HEK293 (cell line): ENCODE measurements at regions not wholly inside any gene's neighbourhood (a gene's known extent, or its start where the extent isn't known, plus 50 kb on each side); places are given as distances from the start of the nearest gene placed in this dataset.

Experiments used
- CTCF ChIA-PET: fragments of 350-600 bp; formaldehyde crosslinking; extraction: SDS; loops from one replicate; lab custom pipeline; 2021; ENCODE audit warnings: antibody characterized with exemption; lab: Yijun Ruan, JAX
- POLR2A ChIA-PET: fragments of 300-600 bp; formaldehyde crosslinking; extraction: SDS; loops from one replicate; lab custom pipeline; 2020; ENCODE audit warnings: antibody characterized with exemption, inconsistent platforms; lab: Yijun Ruan, JAX
- H3K27ac ChIP-seq: fragments of 200-500 bp; sonication (Bioruptor generic); 2 replicates; pipeline ENCODE4 v1.5.1; 2014; ENCODE audit warnings: low read depth, low read length, control low read depth, inconsistent platforms; ENCODE audit errors: extremely low read depth
- H3K36me3 ChIP-seq, 2 experiments: fragments of 200-500 bp in 1 of 2; sonication (Bioruptor generic) in 1 of 2; 1 replicate in 1 of 2; 2 replicates in 1 of 2; pipeline ENCODE4 v1.5.1; 2014 to 2017; ENCODE audit warnings: inconsistent platforms in 2 of 2, low read length in 2 of 2; ENCODE audit not compliant: control insufficient read depth in 2 of 2, insufficient read depth in 1 of 2
- H3K4me1 ChIP-seq: fragments of 200-500 bp; sonication (Bioruptor generic); 2 replicates; pipeline ENCODE4 v1.5.1; 2014; ENCODE audit warnings: mild to moderate bottlenecking, low read length, inconsistent platforms; ENCODE audit not compliant: control insufficient read depth, insufficient read depth
- H3K4me3 ChIP-seq: 2 replicates; pipeline ENCODE4 v1.5.1; 2011; ENCODE audit warnings: low read depth, mild to moderate bottlenecking, control low read depth, low read length, moderate library complexity
- H3K9me3 ChIP-seq: fragments of 200-500 bp; sonication (Bioruptor generic); 2 replicates; pipeline ENCODE4 v1.5.1; 2014; ENCODE audit warnings: low read depth, low read length, inconsistent platforms; ENCODE audit not compliant: control insufficient read depth, insufficient read depth
- GLI2 ChIP-seq: fragments of 450-650 bp; formaldehyde crosslinking; IDR thresholded peaks from 2 replicates; pipeline ENCODE4; 2017; ENCODE audit warnings: missing biosample characterization, missing genetic modification characterization, low read depth, borderline replicate concordance
- HOXA7 ChIP-seq: sonication (generic); formaldehyde crosslinking; IDR thresholded peaks from 2 replicates; pipeline ENCODE4 v1.8.1; 2022; ENCODE audit warnings: missing genetic modification reagents, borderline replicate concordance
- HOXD13 ChIP-seq: sonication (generic); formaldehyde crosslinking; IDR thresholded peaks from 2 replicates; pipeline ENCODE4 v1.8.0; 2022; ENCODE audit warnings: missing genetic modification reagents, borderline replicate concordance
- MEIS1 ChIP-seq: sonication (generic); formaldehyde crosslinking; IDR thresholded peaks from 2 replicates; pipeline ENCODE4 v1.8.1; 2022; ENCODE audit warnings: missing genetic modification reagents, mild to moderate bottlenecking, borderline replicate concordance
- PRDM4 ChIP-seq: fragments of 450-650 bp; formaldehyde crosslinking; IDR thresholded peaks from 2 replicates; pipeline ENCODE4 v1.5.1; 2017; ENCODE audit warnings: missing biosample characterization, missing genetic modification characterization
- RBAK ChIP-seq: fragments of 450-650 bp; formaldehyde crosslinking; IDR thresholded peaks from 2 replicates; pipeline ENCODE4 v1.5.1; 2016; ENCODE audit warnings: missing biosample characterization, missing genetic modification characterization
- TCF7L2 ChIP-seq: IDR thresholded peaks from 2 replicates; pipeline ENCODE4 v1.6.1; 2011; ENCODE audit warnings: low read depth, mild to moderate bottlenecking, inconsistent platforms, low read length, moderate library complexity, borderline replicate concordance
- TRIM28 ChIP-seq: IDR thresholded peaks from 2 replicates; pipeline ENCODE4 v1.6.1; 2011; ENCODE audit warnings: low read length, control low read depth, borderline replicate concordance
- ZBTB20 ChIP-seq: fragments of 450-650 bp; formaldehyde crosslinking; IDR thresholded peaks from 2 replicates; pipeline ENCODE4 v1.5.1; 2016; ENCODE audit warnings: missing biosample characterization, missing genetic modification characterization
- ZBTB26 ChIP-seq: fragments of 450-650 bp; formaldehyde crosslinking; optimal IDR thresholded peaks from 2 replicates; pipeline ENCODE3; 2016; ENCODE audit warnings: missing biosample characterization, mild to moderate bottlenecking, missing genetic modification characterization
- ZBTB6 ChIP-seq: fragments of 450-650 bp; formaldehyde crosslinking; IDR thresholded peaks from 2 replicates; pipeline ENCODE4 v1.5.1; 2017; ENCODE audit warnings: missing biosample characterization, missing genetic modification characterization
- ZFP41 ChIP-seq: fragments of 450-650 bp; formaldehyde crosslinking; IDR thresholded peaks from 2 replicates; pipeline ENCODE4 v1.5.1; 2016; ENCODE audit warnings: missing biosample characterization, missing genetic modification characterization, borderline replicate concordance
- ZNF132 ChIP-seq: fragments of 450-650 bp; formaldehyde crosslinking; IDR thresholded peaks from 2 replicates; pipeline ENCODE4 v1.5.1; 2017; ENCODE audit warnings: missing biosample characterization, missing genetic modification characterization, borderline replicate concordance
- ZNF274 ChIP-seq, 2 experiments: fragments of 200-500 bp in 1 of 2; fragments of 450-650 bp in 1 of 2; sonication (Bioruptor generic) in 1 of 2; formaldehyde crosslinking in 1 of 2; IDR thresholded peaks; 2 replicates each; pipeline versions ENCODE4 v1.5.1 to v1.6.1; 2014 to 2016; ENCODE audit warnings: borderline replicate concordance in 1 of 2, inconsistent platforms in 1 of 2, low read length in 1 of 2, missing biosample characterization in 1 of 2, missing genetic modification characterization in 1 of 2
- ZNF354C ChIP-seq: fragments of 450-650 bp; formaldehyde crosslinking; IDR thresholded peaks from 2 replicates; pipeline ENCODE4 v1.5.1; 2016; ENCODE audit warnings: missing biosample characterization, missing genetic modification characterization, low read depth, borderline replicate concordance
- ZNF488 ChIP-seq: fragments of 450-650 bp; formaldehyde crosslinking; IDR thresholded peaks from 2 replicates; pipeline ENCODE4 v1.5.1; 2016; ENCODE audit warnings: missing biosample characterization, missing genetic modification characterization
- ZNF521 ChIP-seq: fragments of 450-650 bp; formaldehyde crosslinking; IDR thresholded peaks from 2 replicates; pipeline ENCODE4 v1.5.1; 2017; ENCODE audit warnings: missing biosample characterization, mild to moderate bottlenecking, missing genetic modification characterization
- ZNF558 ChIP-seq: fragments of 450-650 bp; formaldehyde crosslinking; IDR thresholded peaks from 2 replicates; pipeline ENCODE4 v1.5.1; 2016; ENCODE audit warnings: missing biosample characterization, missing genetic modification characterization
- ZNF654 ChIP-seq: fragments of 450-650 bp; formaldehyde crosslinking; IDR thresholded peaks from 2 replicates; pipeline ENCODE4 v1.5.1; 2016; ENCODE audit warnings: low read depth, missing biosample characterization, missing genetic modification characterization
- ZNF843 ChIP-seq: fragments of 450-650 bp; formaldehyde crosslinking; IDR thresholded peaks from 2 replicates; pipeline ENCODE4 v1.5.1; 2016; ENCODE audit warnings: missing biosample characterization, missing genetic modification characterization
- ZSCAN30 ChIP-seq: fragments of 450-650 bp; IDR thresholded peaks from 2 replicates; pipeline ENCODE4 v1.5.1; 2018; ENCODE audit warnings: missing biosample characterization, mild to moderate bottlenecking, missing genetic modification characterization, moderate library complexity
- ZSCAN5A ChIP-seq: fragments of 450-650 bp; formaldehyde crosslinking; IDR thresholded peaks from 2 replicates; pipeline ENCODE4 v1.5.1; 2016; ENCODE audit warnings: missing biosample characterization, missing genetic modification characterization

- no peak overlapping the region for H3K4me3 ChIP-seq
- ChIA-PET CTCF (no interaction called here), POLR2A (no interaction called here)
- no peaks in the 10 kb centered on the region for H3K4me1 ChIP-seq
- TF ChIP-seq ZNF132 = no peak
- no peak for TF ChIP-seq ZNF558 (tag by site-specific recombination)
- no peak for TF ChIP-seq ZNF274 (IDR thresholded peaks at IDR 0.05; ENCODE audit: low read length)
- no peak for TF ChIP-seq ZNF274 (tag by site-specific recombination; IDR thresholded peaks at IDR 0.05; ENCODE audit: borderline replicate concordance)
- no peak for TF ChIP-seq ZBTB20 (tag by site-specific recombination)
- no peak for TF ChIP-seq ZNF843
- no peak for TF ChIP-seq RBAK (tag by site-specific recombination)
- no peak for TF ChIP-seq ZBTB6 (tag by site-specific recombination)
- no peak for TF ChIP-seq ZBTB26 (tag by site-specific recombination)
- no peak for TF ChIP-seq ZNF488
- TF ChIP-seq ZSCAN30 = no peak
- no peak overlapping the region for H3K27ac ChIP-seq
- no peaks in the 10 kb centered on the region for H3K9me3 ChIP-seq
- H3K36me3 ChIP-seq = no peaks in the 10 kb centered on the region
Measured at GRCh38 chr4:84389406-84389805, 109.7 kb downstream of the NKX6-1 start.

GRCh38 chr4:84385203-84385602, 113.9 kb downstream of the NKX6-1 start:
- POLR2A ChIA-PET = no interaction called here
- Histone ChIP-seq H3K4me3 (no peak overlapping the region), H3K4me1 (no peaks in the 10 kb centered on the region)

GRCh38 chr4:84384801-84385200, 114.3 kb downstream of the NKX6-1 start:
- no peak for TF ChIP-seq GLI2
- TF ChIP-seq ZNF843 = no peak
- TF ChIP-seq ZSCAN5A (tag by site-specific recombination) = no peak
- TF ChIP-seq ZNF354C (tag by site-specific recombination) = no peak
- no peak for TF ChIP-seq MEIS1
- TF ChIP-seq PRDM4 (tag by site-specific recombination) = no peak
- no peak for TF ChIP-seq TRIM28
- no peak for TF ChIP-seq HOXD13 (CRISPR knock-in tag)
- no peak for TF ChIP-seq ZNF654 (tag by site-specific recombination)
- H3K4me3 ChIP-seq = no peak overlapping the region
- ChIA-PET CTCF (no interaction called here), POLR2A (no interaction called here)
- H3K4me1 ChIP-seq = no peaks in the 10 kb centered on the region
- no peak overlapping the region for H3K27ac ChIP-seq
- H3K9me3 ChIP-seq = no peaks in the 10 kb centered on the region
- H3K36me3 ChIP-seq = no peaks in the 10 kb centered on the region

More at GRCh38 chr4:84385203-84385602, 113.9 kb downstream of the NKX6-1 start:
- Histone ChIP-seq H3K36me3 (no peaks in the 10 kb centered on the region), H3K27ac (no peak overlapping the region), H3K9me3 (no peaks in the 10 kb centered on the region)
- TF ChIP-seq ZBTB6 (tag by site-specific recombination) (no peak), ZNF521 (tag by site-specific recombination) (no peak), TCF7L2 (no peak), ZFP41 (tag by site-specific recombination) (no peak), HOXA7 (CRISPR knock-in tag) (no peak)
- CTCF ChIA-PET = no interaction called here
